ENCODE measurements at regions not wholly inside any gene's neighbourhood (a gene's known extent, or its start where the extent isn't known, plus 50 kb on each side); places are given as distances from the start of the nearest gene placed in this dataset.
"Not testable (repeated sequence)": the region's sequence is repeated elsewhere in the genome, so short reads cannot be mapped to it uniquely, and the experiment has no call there.

DNA sequence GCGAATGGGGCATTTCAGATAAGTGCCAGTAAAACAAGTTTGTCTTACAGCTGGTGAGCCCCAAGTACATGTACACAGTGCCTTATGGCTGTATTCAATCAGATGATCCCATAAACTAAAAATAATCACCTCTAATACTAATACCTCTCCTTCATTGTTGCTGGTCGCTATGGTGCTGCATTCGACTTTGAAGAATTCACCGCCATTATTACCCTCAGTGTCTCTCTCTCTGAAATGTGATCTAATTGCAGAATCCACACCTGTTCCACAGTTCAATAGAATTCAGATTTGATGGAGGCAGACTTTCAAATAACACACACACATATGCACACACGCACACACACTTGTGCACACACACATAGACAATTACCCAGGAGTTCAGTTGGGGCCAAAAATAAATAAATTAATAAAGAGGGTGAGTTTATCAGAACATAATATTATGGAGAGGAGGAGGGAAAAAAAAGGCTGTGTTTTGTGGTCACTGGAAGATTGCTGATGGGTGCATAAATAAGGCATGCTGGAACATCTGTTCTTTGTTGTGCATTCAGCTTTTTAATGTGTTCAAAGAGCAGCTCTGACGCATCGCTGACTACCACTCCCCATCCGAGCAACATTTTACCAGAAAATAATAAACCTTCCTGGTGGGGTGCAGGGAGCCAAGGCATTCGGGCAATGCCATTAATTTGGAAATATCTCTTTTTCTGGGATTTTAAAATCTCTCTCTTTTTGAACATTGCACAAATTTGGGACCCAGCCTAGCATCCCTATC is 235.7 kb downstream of the SATB1 start:
- DNase-seq (ENCODE audit: low spot score), result peak; percentile 3

- DNase-seq (ENCODE audit: low spot score), result no peak
Observed at GRCh38 chr3:18188491-18188890, 236.6 kb downstream of the SATB1 start.

DNA sequence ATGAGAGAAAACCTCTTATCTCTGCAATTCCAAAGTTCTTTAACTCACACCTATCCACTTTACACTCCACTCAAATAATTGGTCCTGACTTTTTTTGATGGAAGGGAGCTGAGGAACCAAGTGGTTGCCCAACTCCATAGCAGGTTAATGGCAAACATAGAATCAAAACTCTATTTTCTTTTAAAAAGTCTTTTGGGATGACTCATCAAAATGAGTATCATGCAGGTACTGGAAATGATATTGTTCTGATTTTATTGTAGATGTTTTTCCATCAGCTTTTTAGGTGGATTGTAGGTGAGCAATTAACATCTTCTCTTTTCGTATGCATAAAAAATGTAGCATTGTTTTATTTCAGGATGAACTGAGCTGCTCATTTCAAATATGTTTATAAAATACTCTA is 239.5 kb downstream of the SATB1 start:
- no peak for DNase-seq (ENCODE audit: low spot score)

- DNase-seq (ENCODE audit: low spot score), result not testable (repeated sequence)
Observed at GRCh38 chr3:18182923-18183322, 242.2 kb downstream of the SATB1 start.

- no peak for DNase-seq (ENCODE audit: low spot score)
Observed at GRCh38 chr3:18179521-18179920, 245.6 kb downstream of the SATB1 start.

GRCh38 chr3:18177271-18177670 is 247.9 kb downstream of the SATB1 start:
- DNase-seq (ENCODE audit: low spot score), result no peak

GRCh38 chr3:18173891-18174290 is 251.2 kb downstream of the SATB1 start:
- not testable (repeated sequence) for DNase-seq (ENCODE audit: low spot score)

DNA sequence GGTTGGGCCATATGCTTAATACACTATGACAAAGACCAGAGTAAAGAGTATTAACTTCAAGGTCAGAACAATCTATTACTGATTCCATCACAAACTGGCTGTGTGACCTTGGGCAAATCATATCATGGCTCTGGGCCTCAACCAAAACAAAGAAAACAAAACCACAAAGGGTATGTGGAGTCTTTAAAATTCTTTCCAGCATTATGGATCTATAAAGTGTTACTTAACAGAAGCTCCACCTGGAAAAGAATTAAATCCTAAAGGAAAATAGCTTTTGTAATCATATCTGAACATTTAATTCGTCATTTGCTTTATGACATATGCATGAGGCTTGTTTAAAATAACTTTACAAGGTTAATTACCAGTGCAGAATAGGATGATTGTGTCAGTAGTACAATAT is 265.5 kb downstream of the SATB1 start:
- no peak for DNase-seq (ENCODE audit: low spot score)

GRCh38 chr3:18153571-18154173 is 271.5 kb downstream of the SATB1 start:
- DNase-seq (ENCODE audit: low spot score), result peak; percentile 22

DNA sequence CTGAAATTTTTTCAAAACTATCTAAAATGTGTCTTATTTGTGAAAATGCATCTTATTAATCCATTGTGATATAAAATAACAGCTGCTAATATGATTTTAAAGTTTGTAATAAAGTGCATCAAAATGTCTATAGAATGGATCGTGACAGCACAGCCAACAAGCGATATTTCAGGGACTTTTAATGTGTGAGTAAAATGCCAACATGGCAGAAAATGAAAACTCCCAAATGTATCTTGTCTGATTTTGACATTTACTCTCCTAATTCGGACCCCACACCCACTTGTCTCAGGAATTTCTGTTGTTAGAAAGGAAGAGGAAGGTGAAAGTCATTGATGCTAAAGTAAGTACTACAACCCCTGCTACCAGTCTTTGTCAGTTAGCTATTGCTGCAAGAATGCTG is 273.9 kb downstream of the SATB1 start:
- DNase-seq (ENCODE audit: low spot score), result no peak

- no peak for DNase-seq (ENCODE audit: low spot score)
Observed at GRCh38 chr3:18149935-18150334, 275.2 kb downstream of the SATB1 start.

DNA sequence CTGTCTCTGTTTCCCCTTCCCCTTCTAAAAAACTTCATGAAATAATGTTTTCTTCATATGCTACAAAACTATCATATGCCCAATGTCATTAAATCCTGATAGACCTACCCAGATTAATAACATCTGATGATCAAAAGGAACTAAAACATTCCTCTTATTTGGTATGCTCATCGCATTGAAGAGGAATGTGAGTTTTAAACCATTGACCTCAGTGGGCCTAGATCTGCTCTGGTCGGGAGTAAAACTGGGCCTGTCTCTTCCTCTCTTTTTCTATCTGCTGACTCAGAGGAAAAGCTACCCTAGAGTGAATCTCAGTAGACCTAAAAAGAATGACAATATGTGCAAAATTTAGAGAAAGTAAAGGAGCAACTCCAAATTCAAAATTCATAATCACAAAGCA is 275.8 kb downstream of the SATB1 start:
- DNase-seq (ENCODE audit: low spot score), result no peak

- DNase-seq (ENCODE audit: low spot score), result no peak
Observed at GRCh38 chr3:18144571-18144970, 280.6 kb downstream of the SATB1 start.

DNA sequence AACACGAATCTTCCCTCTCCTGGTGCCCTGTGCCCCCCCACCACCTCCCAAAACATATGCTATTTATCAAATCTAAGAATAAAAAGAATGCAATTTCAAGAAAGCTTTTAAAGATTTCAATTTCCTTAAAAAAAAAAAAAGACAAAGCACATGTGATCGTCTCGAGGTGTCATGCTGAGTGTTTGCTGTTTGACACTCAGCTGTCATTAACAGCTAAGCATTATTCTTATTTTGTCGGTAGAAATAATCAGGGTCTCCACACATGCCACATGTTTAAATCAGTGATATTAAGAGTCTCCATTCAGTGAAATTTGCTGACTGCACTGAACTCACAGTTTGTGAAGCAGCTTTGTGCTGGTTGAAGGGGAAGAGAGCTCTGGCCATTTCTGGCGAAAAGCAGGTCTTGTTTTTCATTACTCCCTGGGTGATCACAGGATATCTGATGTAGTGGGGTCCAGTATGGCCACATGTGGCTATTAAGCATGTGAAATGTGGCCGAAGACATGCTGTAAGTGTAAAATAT is 281.8 kb downstream of the SATB1 start:
- no peak for DNase-seq (ENCODE audit: low spot score)

DNA sequence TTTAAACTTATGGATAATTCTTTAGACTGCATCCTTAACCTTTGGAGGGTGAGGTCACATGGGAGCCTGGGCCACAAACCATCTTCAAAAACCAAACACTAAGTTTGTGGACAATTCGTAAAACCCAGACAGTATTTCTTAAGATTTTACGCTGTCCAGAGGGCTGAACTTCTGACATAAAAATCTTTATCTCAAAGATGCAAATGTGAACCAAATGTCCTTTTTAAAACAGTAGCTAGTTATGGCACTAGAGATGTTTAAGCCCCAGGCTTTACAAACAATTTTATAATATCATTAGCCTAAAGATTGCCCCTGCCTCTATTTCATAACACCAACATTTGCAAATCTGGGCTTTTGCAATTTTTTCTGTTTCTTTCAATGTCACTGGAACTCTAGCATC is 287.2 kb downstream of the SATB1 start:
- DNase-seq (ENCODE audit: low spot score), result no peak

DNA sequence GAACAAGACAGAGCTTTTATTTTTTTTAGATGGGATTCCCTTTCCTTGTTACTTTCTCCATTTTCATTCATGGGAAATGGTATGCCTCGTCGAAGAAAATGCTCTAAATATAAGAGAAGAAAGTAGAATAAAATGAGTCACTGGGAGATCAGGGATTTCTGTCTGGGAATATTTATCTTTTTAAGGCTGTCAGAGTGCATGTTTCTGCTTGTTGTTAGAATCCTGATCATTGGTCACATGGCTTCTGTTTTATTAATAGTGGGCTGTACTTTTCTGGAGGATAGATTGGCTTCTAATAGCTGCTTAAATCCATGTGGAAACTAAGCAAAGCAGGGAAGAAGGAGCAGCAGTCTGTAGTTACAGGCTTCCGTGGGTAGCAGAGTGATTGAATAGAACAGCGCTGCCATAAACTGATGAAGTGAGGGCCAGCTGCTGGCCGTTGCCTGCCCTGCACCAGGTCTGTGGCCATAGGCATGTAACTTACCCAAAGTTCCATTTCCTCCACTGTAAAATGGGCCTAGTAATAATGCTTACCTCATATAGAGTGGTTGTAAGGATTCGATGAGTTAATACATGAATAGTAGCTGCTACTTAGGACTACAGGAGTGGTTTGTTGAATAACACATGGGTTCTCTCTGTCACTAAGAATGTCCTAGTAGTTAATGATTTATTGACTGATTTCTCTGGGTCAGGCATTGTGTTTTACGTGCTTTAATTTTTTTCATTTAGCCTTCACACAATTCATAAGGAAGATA is 289.9 kb downstream of the SATB1 start:
- no peak for DNase-seq (ENCODE audit: low spot score)

GRCh38 chr3:18134386-18135059 is 290.6 kb downstream of the SATB1 start:
- peak; percentile 14 for DNase-seq (ENCODE audit: low spot score)

DNA sequence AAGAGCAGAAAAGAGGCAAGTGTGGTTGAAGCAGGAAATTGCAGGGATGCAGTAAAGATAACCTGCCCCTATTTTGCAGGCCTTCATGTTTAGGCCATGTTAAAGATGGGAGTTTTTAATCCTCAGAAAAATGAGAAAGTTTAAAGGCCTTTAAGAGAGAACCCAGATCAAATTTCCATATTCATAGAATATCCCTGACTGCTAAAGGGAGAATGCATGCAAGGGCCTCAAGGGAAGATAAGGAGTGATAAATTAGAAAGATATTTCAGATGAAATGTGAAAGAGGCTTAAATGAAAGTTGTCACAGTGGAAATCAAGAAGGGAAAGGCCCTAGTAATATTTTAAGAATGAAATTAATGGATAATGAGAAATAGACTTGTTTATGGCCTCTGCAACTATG is 292.1 kb downstream of the SATB1 start:
- no peak for DNase-seq (ENCODE audit: low spot score)

- no peak for DNase-seq (ENCODE audit: low spot score)
Observed at GRCh38 chr3:18127859-18128681, 297.1 kb downstream of the SATB1 start.

DNA sequence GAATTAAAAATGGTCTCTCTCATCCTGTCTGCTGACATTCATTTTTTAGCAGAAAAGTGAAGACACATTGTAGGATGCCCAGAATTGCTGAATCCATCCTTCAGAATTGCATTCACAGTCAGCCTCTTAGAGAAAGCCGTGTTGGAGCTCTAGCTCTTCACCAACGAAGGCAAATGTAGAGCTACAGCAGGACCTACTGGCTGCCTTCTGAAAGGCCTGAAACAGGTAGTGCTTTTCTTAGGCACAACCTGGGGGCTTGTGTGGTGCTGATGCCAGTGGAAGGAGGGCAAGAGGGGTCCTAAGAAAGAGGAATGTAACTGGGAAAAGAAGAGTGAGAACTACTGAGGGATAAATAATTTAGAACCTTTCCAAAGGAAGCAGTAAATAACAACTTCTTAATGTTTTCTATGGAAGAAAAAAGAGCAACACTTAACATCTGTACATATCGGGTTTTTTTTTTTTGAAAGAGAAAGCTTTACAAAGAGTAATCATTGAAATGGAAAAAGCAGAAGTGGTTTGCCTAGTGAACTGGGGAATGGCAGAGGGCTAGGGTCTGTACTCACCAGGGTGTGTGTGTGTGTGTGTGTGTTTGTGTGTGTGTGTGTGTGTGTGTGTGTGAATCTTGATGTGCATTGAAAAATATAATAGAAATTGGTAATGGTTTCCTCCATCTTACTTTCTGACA is 297.8 kb downstream of the SATB1 start:
- no peak for DNase-seq (ENCODE audit: low spot score)

- no peak for DNase-seq (ENCODE audit: low spot score)
Observed at GRCh38 chr3:18126772-18127171, 298.4 kb downstream of the SATB1 start.

Measured in AG08396 (cell line).